H9 (cell line): ENCODE measurements at regions not wholly inside any gene's neighbourhood (a gene's known extent, or its start where the extent isn't known, plus 50 kb on each side); places are given as distances from the start of the nearest gene placed in this dataset.

Experiments used
- DNase-seq: peaks from one replicate; pipeline ENCODE4 v3.0.0-alpha.2; 2017
- H2AFZ ChIP-seq: one replicate; pipeline ENCODE4 v1.6.1; 2013; ENCODE audit warnings: mild to moderate bottlenecking, low read length, control low read depth, moderate library complexity
- H2AK5ac ChIP-seq: 2 replicates; pipeline ENCODE4 v1.6.1; 2013; ENCODE audit warnings: low read length, control low read depth, mixed read lengths; ENCODE audit not compliant: insufficient read length
- H2BK120ac ChIP-seq: one replicate; pipeline ENCODE4 v1.6.1; 2013; ENCODE audit warnings: low read depth, mild to moderate bottlenecking, low read length, control low read depth, inconsistent platforms; ENCODE audit not compliant: poor library complexity, severe bottlenecking
- H2BK12ac ChIP-seq: 2 replicates; pipeline ENCODE4 v1.6.1; 2013; ENCODE audit warnings: low read length, control low read depth, mixed read lengths, low read depth; ENCODE audit not compliant: insufficient read length
- H2BK15ac ChIP-seq: 2 replicates; pipeline ENCODE4 v1.6.1; 2013; ENCODE audit warnings: low read depth, low read length, control low read depth
- H2BK20ac ChIP-seq: one replicate; pipeline ENCODE4 v1.6.1; 2013; ENCODE audit warnings: low read depth, mild to moderate bottlenecking, low read length, control low read depth, inconsistent platforms; ENCODE audit not compliant: poor library complexity, severe bottlenecking
- H2BK5ac ChIP-seq: 2 replicates; pipeline ENCODE4 v1.6.1; 2013; ENCODE audit warnings: low read length, control low read depth, mixed read lengths; ENCODE audit not compliant: insufficient read length
- H3K14ac ChIP-seq: 2 replicates; pipeline ENCODE4 v1.6.1; 2013; ENCODE audit warnings: low read length, control low read depth; ENCODE audit not compliant: insufficient read depth
- H3K18ac ChIP-seq: 2 replicates; pipeline ENCODE4 v1.6.1; 2013; ENCODE audit warnings: low read depth, mild to moderate bottlenecking, mixed read lengths, low read length, control low read depth; ENCODE audit not compliant: insufficient read length
- H3K23ac ChIP-seq: 2 replicates; pipeline ENCODE4 v1.6.1; 2013; ENCODE audit warnings: low read length, control low read depth, mixed read lengths, low read depth; ENCODE audit not compliant: insufficient read length
- H3K23me2 ChIP-seq: 2 replicates; pipeline ENCODE4 v1.6.1; 2013; ENCODE audit warnings: low read depth, mild to moderate bottlenecking, mixed read lengths, low read length, control low read depth; ENCODE audit not compliant: insufficient read length, poor library complexity, severe bottlenecking
- H3K27ac ChIP-seq: 2 replicates; pipeline ENCODE4 v1.5.1; 2013; ENCODE audit warnings: low read length, control low read depth, mixed read lengths, low read depth; ENCODE audit not compliant: insufficient read length
- H3K27me3 ChIP-seq: 2 replicates; pipeline ENCODE4 v1.6.1; 2013; ENCODE audit warnings: low read length, control low read depth, inconsistent platforms; ENCODE audit not compliant: insufficient read depth
- H3K4ac ChIP-seq: 2 replicates; pipeline ENCODE4 v1.6.1; 2013; ENCODE audit warnings: low read depth, mild to moderate bottlenecking, control low read depth, inconsistent platforms, low read length, moderate library complexity
- H3K4me1 ChIP-seq: 2 replicates; pipeline ENCODE4 v1.6.1; 2013; ENCODE audit warnings: low read length, control low read depth, inconsistent platforms; ENCODE audit not compliant: insufficient read depth
- H3K4me2 ChIP-seq: 2 replicates; pipeline ENCODE4 v1.6.1; 2013; ENCODE audit warnings: low read length, control low read depth, mixed read lengths; ENCODE audit not compliant: insufficient read length, insufficient read depth
- H3K56ac ChIP-seq: 2 replicates; pipeline ENCODE4 v1.6.1; 2013; ENCODE audit warnings: low read depth, mild to moderate bottlenecking, mixed read lengths, low read length, control low read depth; ENCODE audit not compliant: insufficient read length
- H3K79me1 ChIP-seq: 2 replicates; pipeline ENCODE4 v1.6.1; 2013; ENCODE audit warnings: low read depth, mild to moderate bottlenecking, moderate library complexity, low read length, control low read depth, inconsistent platforms; ENCODE audit not compliant: insufficient read depth, poor library complexity, severe bottlenecking
- H3K79me2 ChIP-seq: 2 replicates; pipeline ENCODE4 v1.6.1; 2013; ENCODE audit warnings: low read length, control low read depth, inconsistent platforms; ENCODE audit not compliant: insufficient read depth
- H3K9ac ChIP-seq: 2 replicates; pipeline ENCODE4 v1.6.1; 2013; ENCODE audit warnings: low read length, control low read depth, mixed read lengths; ENCODE audit not compliant: insufficient read length; ENCODE audit errors: extremely low read depth
- H3K9me3 ChIP-seq: one replicate; pipeline ENCODE4 v1.6.1; 2013; ENCODE audit warnings: low read depth, low read length, inconsistent platforms; ENCODE audit not compliant: control insufficient read depth
- H3T11ph ChIP-seq: one replicate; pipeline ENCODE4 v1.6.1; 2013; ENCODE audit warnings: mild to moderate bottlenecking, low read length, control low read depth, inconsistent platforms
- H4K20me1 ChIP-seq: one replicate; pipeline ENCODE4 v1.6.1; 2013; ENCODE audit not compliant: control insufficient read depth, insufficient read length, insufficient read depth
- H4K5ac ChIP-seq: 2 replicates; pipeline ENCODE4 v1.6.1; 2013; ENCODE audit warnings: low read depth, mild to moderate bottlenecking, mixed read lengths, low read length, control low read depth; ENCODE audit not compliant: insufficient read length
- H4K8ac ChIP-seq: replicated peaks from 2 replicates; pipeline ENCODE4 v1.6.1; 2013; ENCODE audit warnings: low read length, control low read depth, mixed read lengths, low read depth; ENCODE audit not compliant: insufficient read length
- H4K91ac ChIP-seq: 2 replicates; pipeline ENCODE4 v1.6.1; 2013; ENCODE audit warnings: low read depth, mild to moderate bottlenecking, moderate library complexity, mixed read lengths, low read length, control low read depth; ENCODE audit not compliant: insufficient read length
- H3K27ac Mint-ChIP-seq, 3 experiments: 2 replicates in 2 of 3; 3 replicates in 1 of 3; pipeline ENCODE4 v1.8.0; 2020 to 2021; ENCODE audit warnings: mixed read lengths in 3 of 3, mild to moderate bottlenecking in 1 of 3, moderate library complexity in 1 of 3
- H3K27me3 Mint-ChIP-seq: 2 replicates; pipeline ENCODE4 v1.8.0; 2021; ENCODE audit warnings: low read depth, mild to moderate bottlenecking, moderate library complexity, mixed read lengths
- H3K36me3 Mint-ChIP-seq, 3 experiments: 2 replicates in 2 of 3; 3 replicates in 1 of 3; pipeline ENCODE4 v1.8.0; 2020 to 2021; ENCODE audit warnings: low read depth in 3 of 3, mixed read lengths in 3 of 3; ENCODE audit not compliant: insufficient read depth in 1 of 3
- H3K4me1 Mint-ChIP-seq, 2 experiments: 2 replicates each; pipeline ENCODE4 v1.8.0; 2020; ENCODE audit warnings: mixed read lengths in 2 of 2
- H3K4me3 Mint-ChIP-seq, 2 experiments: 2 replicates in 1 of 2; 3 replicates in 1 of 2; pipeline ENCODE4 v1.8.0; 2020 to 2021; ENCODE audit warnings: mild to moderate bottlenecking in 2 of 2, mixed read lengths in 2 of 2, moderate library complexity in 1 of 2
- H3K9me3 Mint-ChIP-seq, 2 experiments: 2 replicates in 1 of 2; 3 replicates in 1 of 2; pipeline ENCODE4 v1.8.0; 2020; ENCODE audit warnings: mild to moderate bottlenecking in 2 of 2, mixed read lengths in 2 of 2, moderate library complexity in 1 of 2
- WGBS: extraction: QIAGEN DNeasy Blood & Tissue Kit; methylation state at CpG from one replicate; pipeline ENCODE4 v1.1.7; 2013; ENCODE audit warnings: missing lambda C conversion rate, low lambda C conversion rate, mixed read lengths; ENCODE audit not compliant: insufficient read length; ENCODE audit errors: extremely low coverage; 5-methylcytosine and 5-hydroxymethylcytosine counted together
- TF ChIP-seq, protein P1 (sequence below): fragments of 200-600 bp; sonication (generic); conservative IDR thresholded peaks from 3 replicates; pipeline ENCODE4 v1.8.0; 2021; ENCODE audit warnings: antibody characterized with exemption, mild to moderate bottlenecking

DNA sequence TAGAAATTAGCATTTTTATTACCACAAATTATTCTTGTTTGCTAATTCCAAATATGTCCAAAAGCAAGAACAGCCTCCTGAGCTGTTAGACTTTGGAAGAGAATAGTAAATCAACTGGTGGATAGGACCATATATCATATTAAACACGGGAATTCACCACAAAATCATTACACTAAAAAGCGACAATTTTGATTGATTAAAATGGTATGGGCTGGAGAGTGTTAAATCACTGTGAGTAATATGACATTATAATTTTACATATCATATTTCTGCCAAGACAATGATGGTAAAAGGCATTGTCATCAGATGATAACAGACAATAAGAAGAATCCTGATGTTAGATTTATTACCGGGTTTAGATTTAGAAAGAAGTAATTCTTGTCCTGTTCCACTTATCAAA is 107.2 kb upstream of the ARRDC3 start:
- H3K9ac ChIP-seq: no peak overlapping the region
- no peak overlapping the region for H3K4me3 Mint-ChIP-seq
- TF ChIP-seq, protein P1, sequence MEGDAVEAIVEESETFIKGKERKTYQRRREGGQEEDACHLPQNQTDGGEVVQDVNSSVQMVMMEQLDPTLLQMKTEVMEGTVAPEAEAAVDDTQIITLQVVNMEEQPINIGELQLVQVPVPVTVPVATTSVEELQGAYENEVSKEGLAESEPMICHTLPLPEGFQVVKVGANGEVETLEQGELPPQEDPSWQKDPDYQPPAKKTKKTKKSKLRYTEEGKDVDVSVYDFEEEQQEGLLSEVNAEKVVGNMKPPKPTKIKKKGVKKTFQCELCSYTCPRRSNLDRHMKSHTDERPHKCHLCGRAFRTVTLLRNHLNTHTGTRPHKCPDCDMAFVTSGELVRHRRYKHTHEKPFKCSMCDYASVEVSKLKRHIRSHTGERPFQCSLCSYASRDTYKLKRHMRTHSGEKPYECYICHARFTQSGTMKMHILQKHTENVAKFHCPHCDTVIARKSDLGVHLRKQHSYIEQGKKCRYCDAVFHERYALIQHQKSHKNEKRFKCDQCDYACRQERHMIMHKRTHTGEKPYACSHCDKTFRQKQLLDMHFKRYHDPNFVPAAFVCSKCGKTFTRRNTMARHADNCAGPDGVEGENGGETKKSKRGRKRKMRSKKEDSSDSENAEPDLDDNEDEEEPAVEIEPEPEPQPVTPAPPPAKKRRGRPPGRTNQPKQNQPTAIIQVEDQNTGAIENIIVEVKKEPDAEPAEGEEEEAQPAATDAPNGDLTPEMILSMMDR: no peak
- WGBS: no CpG with 5 or more reads among the region's 3 CpGs
- H2BK15ac ChIP-seq: no peak overlapping the region
- no peak overlapping the region for H3K27ac ChIP-seq
- H3K23me2 ChIP-seq: no peaks in the 10 kb centered on the region
- H3K4me1 Mint-ChIP-seq: peaks cover 19 to 24% of the 10 kb centered on the region in 2 experiments
- no peaks in the 10 kb centered on the region for H3K27me3 ChIP-seq
- no peak overlapping the region for H4K5ac ChIP-seq
- H3K23ac ChIP-seq: no peak overlapping the region
- no peak overlapping the region for H3K56ac ChIP-seq
- H4K20me1 ChIP-seq: no peaks in the 10 kb centered on the region
- no peak for DNase-seq
- no peak overlapping the region for H3K4me2 ChIP-seq
- H3K9me3 ChIP-seq: no peaks in the 10 kb centered on the region
- no peak overlapping the region for H2BK5ac ChIP-seq
- H2AFZ ChIP-seq: no peak overlapping the region
- H3K14ac ChIP-seq: no peak overlapping the region
- no peak overlapping the region for H3K18ac ChIP-seq
- H3K36me3 Mint-ChIP-seq: peaks cover 0 to 6% (median 3%) of the 10 kb centered on the region in 3 experiments; a peak in 1 of 7 replicates
- no peak overlapping the region for H2BK120ac ChIP-seq
- no peak overlapping the region for H2AK5ac ChIP-seq
- H3T11ph ChIP-seq: no peak overlapping the region
- no peaks in the 10 kb centered on the region for H3K79me2 ChIP-seq
- H3K4me1 ChIP-seq: no peaks in the 10 kb centered on the region
- no peak overlapping the region for H4K8ac ChIP-seq
- H3K79me1 ChIP-seq: no peaks in the 10 kb centered on the region
- H3K9me3 Mint-ChIP-seq: peaks cover 0 to 1% of the 10 kb centered on the region in 2 experiments; a peak in 1 of 5 replicates
- no peaks in the 10 kb centered on the region for H3K27me3 Mint-ChIP-seq
- H3K27ac Mint-ChIP-seq: no peak overlapping the region
- no peak overlapping the region for H4K91ac ChIP-seq
- no peak overlapping the region for H2BK20ac ChIP-seq
- H3K4ac ChIP-seq: no peak overlapping the region
- H2BK12ac ChIP-seq: no peak overlapping the region
